Iris pigment epithelial cell (primary cell): ENCODE measurements at regions not wholly inside any gene's neighbourhood (a gene's known extent, or its start where the extent isn't known, plus 50 kb on each side); places are given as distances from the start of the nearest gene placed in this dataset.
"Not testable (repeated sequence)": the region's sequence is repeated elsewhere in the genome, so short reads cannot be mapped to it uniquely, and the experiment has no call there.

Experiments
- DNase-seq: peaks from one replicate; pipeline ENCODE4 v3.0.0-alpha.2; 2011; ENCODE audit warnings: low read depth

GRCh38 chr18:78457731-78458130 is 521.9 kb upstream of the SALL3 start:
- DNase-seq = no peak

GRCh38 chr18:78458356-78458755 is 521.3 kb upstream of the SALL3 start:
- DNase-seq = no peak

- DNase-seq = no peak
Measured at GRCh38 chr18:78459668-78460067, 520.0 kb upstream of the SALL3 start.

- no peak for DNase-seq
Measured at GRCh38 chr18:78460558-78460957, 519.1 kb upstream of the SALL3 start.

- no peak for DNase-seq
Measured at GRCh38 chr18:78473563-78473962, 506.1 kb upstream of the SALL3 start.

- no peak for DNase-seq
Measured at GRCh38 chr18:78477840-78478239, 501.8 kb upstream of the SALL3 start.

DNA sequence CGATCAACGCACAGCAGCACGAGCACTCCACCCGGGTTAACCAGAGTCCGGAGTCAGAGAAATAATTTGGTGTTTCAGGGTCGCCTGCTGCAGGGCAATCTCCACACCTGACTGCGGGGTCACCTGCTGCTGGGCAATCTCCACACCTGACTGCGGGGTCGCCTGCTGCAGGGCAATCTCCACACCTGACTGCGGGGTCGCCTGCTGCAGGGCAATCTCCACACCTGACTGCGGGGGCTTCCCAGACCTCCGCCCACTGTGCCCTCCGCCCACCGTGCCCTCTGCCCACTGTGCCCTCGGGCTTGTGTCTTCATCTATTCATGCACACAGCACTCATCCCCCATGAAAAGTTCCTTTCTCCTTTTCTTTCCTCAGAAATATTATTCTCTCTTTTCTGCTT is 500.2 kb upstream of the SALL3 start:
- DNase-seq = no peak

- no peak for DNase-seq
Measured at GRCh38 chr18:78480262-78481054, 499.2 kb upstream of the SALL3 start.

- no peak for DNase-seq
Measured at GRCh38 chr18:78482378-78482777, 497.2 kb upstream of the SALL3 start.

DNA sequence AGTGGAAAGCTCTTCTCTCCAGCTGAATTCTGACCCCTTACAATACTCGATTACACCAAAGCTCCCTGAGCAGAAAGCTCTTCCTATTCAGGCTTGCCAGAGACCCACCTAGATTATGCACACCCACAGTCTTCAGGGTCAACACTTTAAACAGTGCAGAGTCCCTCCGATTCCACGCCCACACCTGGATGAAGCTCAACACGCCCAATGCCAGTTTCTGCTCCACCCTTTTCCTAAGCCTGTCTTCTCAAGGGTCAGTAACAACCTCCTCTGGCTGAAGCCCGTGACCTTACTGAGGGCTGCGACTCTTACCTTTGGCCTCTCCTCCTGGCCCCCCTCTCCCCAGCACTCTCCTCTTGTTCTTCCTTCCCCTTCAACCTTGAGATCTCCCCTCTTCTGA is 492.0 kb upstream of the SALL3 start:
- no peak for DNase-seq

- DNase-seq = no peak
Measured at GRCh38 chr18:78492064-78492812, 487.4 kb upstream of the SALL3 start.

DNA sequence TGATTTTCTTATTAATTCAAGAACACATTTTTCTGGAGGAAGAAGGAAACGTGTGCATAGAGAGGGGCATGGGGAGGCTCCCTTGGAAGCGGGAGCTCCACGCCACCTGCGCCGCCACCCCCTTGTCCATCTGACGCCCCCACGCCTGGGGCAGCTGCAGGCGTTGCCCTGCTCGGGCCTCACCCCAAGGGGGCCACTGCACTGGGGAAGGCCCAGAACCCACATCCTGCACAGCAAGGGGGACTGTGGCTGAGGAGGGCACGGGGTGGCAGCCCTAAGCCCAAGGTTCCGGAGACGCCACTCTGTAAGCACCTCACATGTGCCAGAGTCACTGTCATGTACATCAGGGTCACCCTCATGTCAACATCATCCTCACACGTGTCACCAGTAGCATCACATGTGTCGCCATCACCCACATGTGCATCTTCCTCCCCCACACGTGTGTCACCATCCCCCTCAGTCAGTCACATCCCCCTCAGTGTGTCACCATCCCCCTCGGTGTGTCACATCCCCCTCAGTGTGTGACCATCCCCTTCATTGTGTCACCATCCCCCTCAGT is 486.7 kb upstream of the SALL3 start:
- DNase-seq = no peak

GRCh38 chr18:78493490-78493889 is 486.1 kb upstream of the SALL3 start:
- DNase-seq = not testable (repeated sequence)

DNA sequence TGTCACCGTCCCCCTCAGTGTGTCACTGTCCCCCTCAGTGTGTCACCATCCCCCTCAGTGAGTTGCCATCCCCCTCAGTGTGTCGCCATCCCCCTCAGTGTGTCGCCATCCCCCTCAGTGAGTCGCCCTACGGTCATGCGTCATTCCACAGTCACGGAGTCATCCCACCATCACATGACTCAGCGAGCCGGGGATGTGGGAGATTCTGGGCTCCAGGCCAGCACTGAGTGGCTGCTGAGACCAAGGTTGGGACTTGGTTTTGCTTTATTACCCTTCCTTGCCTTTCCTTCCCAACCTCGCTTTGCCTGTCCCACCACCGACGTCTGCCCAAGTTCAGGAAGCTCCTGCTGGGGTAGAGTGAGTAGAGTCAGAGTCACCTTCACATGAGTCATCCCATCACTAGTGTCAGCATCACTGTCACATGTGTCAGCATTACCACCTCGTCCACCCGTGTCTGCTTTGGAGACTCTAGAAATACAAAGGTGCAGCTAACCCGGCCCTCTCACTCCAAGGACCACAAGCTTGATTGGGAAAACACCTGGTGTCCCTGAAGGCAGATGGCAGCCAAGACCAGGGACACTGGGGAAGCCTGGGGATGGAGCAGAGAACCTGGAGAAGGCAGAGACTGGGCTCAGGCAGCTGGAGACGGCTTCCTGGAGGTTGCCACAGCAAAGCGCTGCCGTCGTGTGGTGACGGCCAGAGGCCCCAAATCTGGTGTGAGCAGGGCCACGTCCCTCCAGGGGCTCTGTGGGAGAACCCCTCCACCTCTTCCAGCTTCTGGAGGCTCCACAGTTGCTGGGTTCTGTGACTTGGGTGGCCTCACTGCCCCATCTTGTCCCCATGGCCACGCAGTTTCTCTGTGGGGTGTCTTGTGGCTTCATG is 485.2 kb upstream of the SALL3 start:
- peak; percentile 4 for DNase-seq

- DNase-seq = no peak
Measured at GRCh38 chr18:78495550-78495949, 484.1 kb upstream of the SALL3 start.

DNA sequence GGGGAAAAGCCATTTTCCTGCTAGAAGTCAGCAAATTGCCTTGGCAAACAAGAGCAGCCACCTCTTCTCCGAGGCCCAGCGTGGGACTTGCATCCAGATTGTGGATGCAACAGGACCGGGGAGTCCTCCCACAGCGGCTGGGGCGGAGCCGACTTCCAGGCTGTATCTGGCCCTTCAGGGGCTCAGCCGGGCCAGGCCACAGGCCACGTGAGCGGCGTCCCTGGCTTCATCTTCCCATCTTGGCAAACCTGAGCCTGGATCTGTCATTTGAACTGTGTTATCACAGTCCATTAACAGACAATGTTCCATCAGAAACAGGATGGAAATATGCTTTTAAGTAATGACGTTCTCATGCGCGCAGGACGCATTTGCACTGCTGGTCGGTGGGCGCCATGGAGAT is 483.5 kb upstream of the SALL3 start:
- DNase-seq = no peak

DNA sequence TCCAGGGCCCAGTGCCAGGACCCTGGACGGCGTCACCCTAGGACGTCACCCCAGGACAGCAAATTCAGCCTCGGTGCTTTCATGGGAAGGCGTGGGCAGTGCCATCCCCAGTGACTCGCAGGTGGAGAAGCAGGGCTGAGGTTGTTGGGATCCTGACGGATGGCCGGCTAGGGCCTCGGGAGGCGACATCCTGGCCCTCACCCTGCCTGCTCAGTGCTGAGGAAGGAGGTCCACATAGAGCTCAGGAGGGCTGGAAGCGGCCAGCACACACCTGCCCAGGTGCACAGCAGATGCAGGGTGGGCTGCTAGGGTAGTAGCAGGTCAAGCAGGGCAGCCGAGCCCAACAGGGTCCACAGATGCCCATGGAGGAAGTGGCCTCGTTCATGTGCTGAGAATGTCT is 482.0 kb upstream of the SALL3 start:
- no peak for DNase-seq

GRCh38 chr18:78499586-78499985 is 480.0 kb upstream of the SALL3 start:
- DNase-seq = no peak

DNA sequence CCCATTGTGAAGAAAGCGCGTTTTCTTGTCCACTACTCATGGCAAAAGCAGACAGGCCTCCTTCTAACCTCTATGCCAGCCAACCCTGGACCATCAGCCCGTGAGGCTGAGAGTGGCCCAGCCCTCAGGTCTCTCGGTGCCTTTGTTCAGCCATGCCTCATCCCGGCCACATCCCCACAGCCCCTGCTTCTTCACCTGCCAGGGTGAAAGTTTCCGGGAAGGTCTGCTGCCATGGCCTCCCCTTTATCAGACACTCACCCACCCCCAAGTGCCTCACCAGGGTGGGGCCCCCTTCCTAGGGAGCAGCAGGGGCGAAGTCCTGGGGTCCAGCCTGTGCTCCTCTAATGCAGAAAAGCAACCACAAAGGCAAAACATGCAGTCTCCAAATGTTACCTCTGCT is 478.4 kb upstream of the SALL3 start:
- DNase-seq = no peak

GRCh38 chr18:78503129-78503528 is 476.5 kb upstream of the SALL3 start:
- no peak for DNase-seq

GRCh38 chr18:78505851-78506461 is 473.7 kb upstream of the SALL3 start:
- no peak for DNase-seq

GRCh38 chr18:78507217-78507616 is 472.4 kb upstream of the SALL3 start:
- no peak for DNase-seq
